ENCODE measurements at regions not wholly inside any gene's neighbourhood (a gene's known extent, or its start where the extent isn't known, plus 50 kb on each side); places are given as distances from the start of the nearest gene placed in this dataset.

DNA sequence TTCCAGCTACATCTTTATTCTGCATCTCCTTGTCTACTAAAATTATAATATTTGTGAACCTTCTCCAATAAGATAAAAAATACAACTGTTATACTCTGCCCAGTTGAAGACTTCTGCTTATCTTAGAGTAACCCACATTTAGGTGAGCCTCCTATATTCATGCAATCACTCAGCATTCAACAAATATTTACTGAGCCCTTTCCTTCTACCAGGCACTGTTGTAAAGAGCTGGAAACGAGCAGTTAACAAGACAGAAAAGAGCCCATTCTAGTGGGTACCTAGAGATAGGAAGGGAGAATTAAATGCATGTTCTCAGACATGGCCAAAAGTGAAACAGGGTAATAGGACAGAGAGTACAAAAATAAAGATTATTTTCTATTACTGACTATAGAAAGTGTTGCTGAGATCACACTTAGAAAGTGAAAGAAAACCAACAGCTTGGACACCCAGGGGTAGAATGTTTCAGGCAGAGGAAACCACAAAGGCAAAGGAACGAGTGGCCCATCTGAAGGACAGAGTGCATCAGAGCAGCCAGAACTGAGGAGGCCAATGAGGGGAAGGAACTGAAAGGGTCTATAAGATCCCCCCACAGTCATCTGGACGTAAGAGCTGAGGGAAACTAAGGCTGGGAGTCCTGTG lies 50.8 kb upstream of the SMLR1 start:
- no peak overlapping the region for H3K4me3 ChIP-seq (ENCODE audit: low read length)
- no peak for DNase-seq (ENCODE audit: low read depth, low spot score)
